K562 (cell line): ENCODE measurements at regions not wholly inside any gene's neighbourhood (a gene's known extent, or its start where the extent isn't known, plus 50 kb on each side); places are given as distances from the start of the nearest gene placed in this dataset.

Experiments used
- ATAC-seq: fragments of 200-7000 bp; cut with Tn5 transposase; 3 replicates; pipeline ENCODE4 v1.9.1; 2020; ENCODE audit warnings: moderate library complexity
- BruUV-seq: library from RNA; stranded (reverse); fragments of 400-500 nt; replicated peaks from 2 replicates; lab custom pipeline; 2021; lab: Mats Ljungman, UMichigan
- CTCF ChIA-PET: fragments of 300-600 bp; formaldehyde crosslinking; extraction: SDS; loops from one replicate; lab custom pipeline; 2021; ENCODE audit warnings: low intra/inter-chr PET ratio; lab: Yijun Ruan, JAX
- POLR2A ChIA-PET: fragments of 300-600, 350-650 bp; sonication (Branson Sonifier 250); formaldehyde crosslinking; extraction: SDS; loops from one replicate; lab custom pipeline; 2021; ENCODE audit warnings: antibody characterized with exemption, inconsistent platforms; lab: Yijun Ruan, JAX
- DNase-seq, 4 experiments: peaks; one replicate each; pipeline versions ENCODE4 v3.0.0 to v3.0.0-alpha.2; 2011 to 2018; ENCODE audit warnings: low spot score in 3 of 4, mixed read lengths in 3 of 4; ENCODE audit errors: extremely low read depth in 1 of 4
- FAIRE-seq: peaks from 2 replicates; lab custom pipeline; 2011; peaks lifted over from hg19 to GRCh38; lab: Jason Lieb, UNC
- H2AFZ ChIP-seq: 2 replicates; pipeline ENCODE4 v1.6.0; 2011; ENCODE audit warnings: low read depth, low read length, control low read depth, inconsistent platforms
- H3K27ac ChIP-seq: fragments of 200-600 bp; 3 replicates; pipeline ENCODE4 v1.8.0; 2011; ENCODE audit warnings: low read depth, mild to moderate bottlenecking, control low read depth, inconsistent platforms, low read length, moderate library complexity, mixed read lengths; ENCODE audit errors: extremely low read depth
- H3K27me3 ChIP-seq, 2 experiments: fragments of 300-600 bp in 1 of 2; 2 replicates in 1 of 2; 3 replicates in 1 of 2; pipeline versions ENCODE4 v1.6.0 to v1.8.0; 2011; ENCODE audit warnings: inconsistent platforms in 2 of 2, low read length in 2 of 2, mild to moderate bottlenecking in 1 of 2, mixed read lengths in 1 of 2, moderate library complexity in 1 of 2; ENCODE audit not compliant: control insufficient read depth in 2 of 2, insufficient read depth in 2 of 2
- H3K36me3 ChIP-seq: fragments of 300-600 bp; 3 replicates; pipeline ENCODE4 v1.8.0; 2011; ENCODE audit warnings: mild to moderate bottlenecking, low read length, inconsistent platforms; ENCODE audit not compliant: control insufficient read depth, insufficient read depth
- H3K4me1 ChIP-seq, 2 experiments: fragments of 200-600 bp in 1 of 2; replicated peaks in 1 of 2; 2 replicates in 1 of 2; 3 replicates in 1 of 2; pipeline versions ENCODE4 v1.5.1 to v1.8.0; 2011; ENCODE audit warnings: inconsistent platforms in 2 of 2, low read length in 2 of 2, mild to moderate bottlenecking in 1 of 2, mixed read lengths in 1 of 2, moderate library complexity in 1 of 2; ENCODE audit not compliant: control insufficient read depth in 2 of 2, insufficient read depth in 2 of 2
- H3K4me2 ChIP-seq: 2 replicates; pipeline ENCODE4 v1.6.1; 2011; ENCODE audit warnings: low read length, control low read depth, inconsistent platforms, mixed read lengths; ENCODE audit not compliant: insufficient read depth
- H3K4me3 ChIP-seq: fragments of 200-600 bp; sonication (generic), shearing (Covaris generic); 2 replicates; pipeline ENCODE4 v1.5.1; 2016; ENCODE audit warnings: control low read depth, inconsistent platforms
- H3K79me2 ChIP-seq: fragments of 200-600 bp; 3 replicates; pipeline ENCODE4 v1.8.0; 2011; ENCODE audit warnings: low read length, inconsistent platforms; ENCODE audit not compliant: control insufficient read depth, insufficient read depth
- H3K9ac ChIP-seq, 2 experiments: 2 replicates each; pipeline versions ENCODE4 v1.6.0 to v1.6.1; 2011; ENCODE audit warnings: low read depth in 2 of 2, low read length in 2 of 2, control low read depth in 1 of 2, inconsistent platforms in 1 of 2, mild to moderate bottlenecking in 1 of 2, mixed read lengths in 1 of 2; ENCODE audit not compliant: insufficient read depth in 1 of 2
- H3K9me1 ChIP-seq: one replicate; pipeline ENCODE4 v1.6.0; 2011; ENCODE audit warnings: inconsistent platforms, mild to moderate bottlenecking, low read length, moderate library complexity; ENCODE audit not compliant: control insufficient read depth, insufficient read depth
- H3K9me3 ChIP-seq: replicated peaks from 2 replicates; pipeline ENCODE4 v1.5.1; 2011; ENCODE audit warnings: low read depth, low read length, inconsistent platforms; ENCODE audit not compliant: control insufficient read depth, insufficient read depth
- H4K20me1 ChIP-seq: replicated peaks from 2 replicates; pipeline ENCODE4 v1.6.1; 2011; ENCODE audit warnings: low read length, inconsistent platforms, mixed read lengths; ENCODE audit not compliant: control insufficient read depth, insufficient read depth
- BACH1 ChIP-seq: fragments of 200-800 bp; sonication (Bioruptor generic); IDR thresholded peaks from 2 replicates; pipeline ENCODE4 v1.6.1; 2016; ENCODE audit warnings: missing genetic modification characterization, missing compliant biosample characterization
- GTF2A2 ChIP-seq: IDR thresholded peaks from 2 replicates; pipeline ENCODE4 v1.6.1; 2016; ENCODE audit warnings: mild to moderate bottlenecking, missing genetic modification characterization, missing compliant biosample characterization
- HNRNPL ChIP-seq: fragments of 200-400 bp; formaldehyde crosslinking; IDR thresholded peaks from 2 replicates; pipeline ENCODE4 v1.6.1; 2017; ENCODE audit warnings: low read depth, mild to moderate bottlenecking, low read length
- HOXB6 ChIP-seq: fragments of 250-450 bp; sonication (Bioruptor Pico); IDR thresholded peaks from 2 replicates; pipeline ENCODE4 v1.5.1; 2022; ENCODE audit warnings: mild to moderate bottlenecking, borderline replicate concordance
- SRSF9 ChIP-seq: fragments of 200-400 bp; formaldehyde crosslinking; IDR thresholded peaks from 2 replicates; pipeline ENCODE4 v1.6.1; 2017; ENCODE audit warnings: low read depth, low read length, borderline replicate concordance
- TOE1 ChIP-seq, 2 experiments: fragments of 450-650 bp in 1 of 2; sonication (generic) in 1 of 2; formaldehyde crosslinking in 1 of 2; IDR thresholded peaks; 2 replicates each; pipeline versions ENCODE4 v1.7.1 to v1.8.0; 2016 to 2022; ENCODE audit warnings: borderline replicate concordance in 2 of 2, mild to moderate bottlenecking in 2 of 2, antibody characterized with exemption in 1 of 2, inconsistent platforms in 1 of 2, low read depth in 1 of 2, missing genetic modification reagents in 1 of 2, moderate library complexity in 1 of 2
- ZNF311 ChIP-seq: fragments of 250-450 bp; sonication (Bioruptor Pico); IDR thresholded peaks from 2 replicates; pipeline ENCODE4 v1.4.0; 2020; ENCODE audit warnings: mild to moderate bottlenecking, moderate library complexity
- WGBS: fragments of 100-300 bp; shearing (Covaris generic); methylation state at CpG from one replicate; pipeline ENCODE4 v1.1.6; 2016; ENCODE audit warnings: low coverage, mixed read lengths; ENCODE audit not compliant: insufficient coverage; ENCODE audit errors: missing lambda C conversion rate; 5-methylcytosine and 5-hydroxymethylcytosine counted together
- in situ Hi-C: fragments of 300-500 bp; cut with MboI; formaldehyde crosslinking; loops from 4 replicates; pipeline ENCODE4 v1.15.0; 2018; ENCODE audit warnings: inconsistent platforms, mixed read lengths
- intact Hi-C: fragments of 100-400 bp; cut with micrococcal nuclease; formaldehyde crosslinking; loops from 2 replicates; pipeline ENCODE4 v1.14.2; 2022
- TF ChIP-seq, protein P1 (sequence below): IDR thresholded peaks from 3 replicates; pipeline ENCODE4 v1.6.1; 2011; ENCODE audit warnings: borderline replicate concordance, mild to moderate bottlenecking, moderate library complexity; ENCODE audit not compliant: insufficient read length; ENCODE audit errors: extremely low read depth

DNA sequence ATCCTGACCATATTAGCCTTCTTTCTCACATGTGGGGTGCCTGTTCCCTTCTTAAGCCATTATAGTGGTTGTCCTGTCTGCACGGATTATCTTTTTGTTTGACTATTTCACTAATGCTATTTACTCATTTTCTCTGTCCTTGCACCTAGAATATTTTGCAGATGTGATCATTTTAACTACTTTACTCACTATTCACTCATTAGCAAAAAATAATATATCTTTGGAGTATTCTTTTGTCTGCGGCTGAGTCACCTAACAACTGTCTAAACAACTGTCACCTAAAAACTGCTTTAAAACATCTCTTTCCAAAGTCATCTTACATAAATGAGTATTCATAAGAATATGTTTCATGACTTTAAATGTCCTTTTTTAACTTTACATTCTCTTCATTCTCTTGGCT, 87.4 kb downstream of the KCNJ2 start:
- no peaks in the 10 kb centered on the region for H3K4me1 ChIP-seq
- H3K27ac ChIP-seq = no peak overlapping the region
- no TSS peak for BruUV-seq
- intact Hi-C loops = no loop called here
- no peak for ATAC-seq
- H3K4me2 ChIP-seq = no peak overlapping the region
- FAIRE-seq = no peak
- H3K9ac ChIP-seq = no peak overlapping the region
- no peaks in the 10 kb centered on the region for H4K20me1 ChIP-seq
- H3K4me3 ChIP-seq = no peak overlapping the region
- H3K36me3 ChIP-seq = no peaks in the 10 kb centered on the region
- WGBS = 5% methylated on average over 2 of the region's 2 CpGs
- H3K9me1 ChIP-seq = no peaks in the 10 kb centered on the region
- POLR2A ChIA-PET = no interaction called here
- no peak overlapping the region for H2AFZ ChIP-seq
- CTCF ChIA-PET = interaction anchor here (0.6 kb wide), 1 partner anchor 822 kb away, joined by 3 read pairs; no protein-coding TSS in a partner anchor
- H3K27me3 ChIP-seq = no peaks in the 10 kb centered on the region
- in situ Hi-C loops = no loop called here
- no peaks in the 10 kb centered on the region for H3K79me2 ChIP-seq
- H3K9me3 ChIP-seq = no peaks in the 10 kb centered on the region
- TF ChIP-seq SRSF9 = no peak
- TF ChIP-seq HOXB6 (CRISPR knock-in tag) = no peak
- no peak for DNase-seq

DNA sequence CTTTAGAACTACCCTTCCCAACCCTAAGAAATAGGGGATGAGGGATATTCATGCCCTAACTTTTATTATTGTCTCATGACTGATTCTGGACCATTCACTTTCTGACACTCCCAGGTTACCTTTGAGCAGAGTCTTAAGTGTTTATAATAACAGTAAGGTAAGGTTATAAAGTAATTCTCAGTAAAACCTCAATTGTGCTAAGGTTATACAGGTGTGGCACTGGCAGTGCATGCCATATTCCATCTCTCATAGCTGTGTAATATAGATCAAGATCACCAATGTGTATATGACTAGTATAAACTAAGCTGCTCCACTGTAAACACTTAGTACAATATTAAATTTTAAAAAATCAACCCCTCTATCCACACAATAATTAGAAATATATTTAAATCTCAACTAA, 89.1 kb downstream of the KCNJ2 start:
- TF ChIP-seq HNRNPL = no peak
- no peak for TF ChIP-seq BACH1 (tag)
- TF ChIP-seq TOE1 (IDR thresholded peaks at IDR 0.05; ENCODE audit: borderline replicate concordance) = no peak
- TF ChIP-seq TOE1 (CRISPR knock-in tag; IDR thresholded peaks at IDR 0.05; ENCODE audit: borderline replicate concordance, low read depth) = no peak
- no peak for TF ChIP-seq ZNF311
- TF ChIP-seq GTF2A2 (tag) = no peak
- TF ChIP-seq, protein P1, sequence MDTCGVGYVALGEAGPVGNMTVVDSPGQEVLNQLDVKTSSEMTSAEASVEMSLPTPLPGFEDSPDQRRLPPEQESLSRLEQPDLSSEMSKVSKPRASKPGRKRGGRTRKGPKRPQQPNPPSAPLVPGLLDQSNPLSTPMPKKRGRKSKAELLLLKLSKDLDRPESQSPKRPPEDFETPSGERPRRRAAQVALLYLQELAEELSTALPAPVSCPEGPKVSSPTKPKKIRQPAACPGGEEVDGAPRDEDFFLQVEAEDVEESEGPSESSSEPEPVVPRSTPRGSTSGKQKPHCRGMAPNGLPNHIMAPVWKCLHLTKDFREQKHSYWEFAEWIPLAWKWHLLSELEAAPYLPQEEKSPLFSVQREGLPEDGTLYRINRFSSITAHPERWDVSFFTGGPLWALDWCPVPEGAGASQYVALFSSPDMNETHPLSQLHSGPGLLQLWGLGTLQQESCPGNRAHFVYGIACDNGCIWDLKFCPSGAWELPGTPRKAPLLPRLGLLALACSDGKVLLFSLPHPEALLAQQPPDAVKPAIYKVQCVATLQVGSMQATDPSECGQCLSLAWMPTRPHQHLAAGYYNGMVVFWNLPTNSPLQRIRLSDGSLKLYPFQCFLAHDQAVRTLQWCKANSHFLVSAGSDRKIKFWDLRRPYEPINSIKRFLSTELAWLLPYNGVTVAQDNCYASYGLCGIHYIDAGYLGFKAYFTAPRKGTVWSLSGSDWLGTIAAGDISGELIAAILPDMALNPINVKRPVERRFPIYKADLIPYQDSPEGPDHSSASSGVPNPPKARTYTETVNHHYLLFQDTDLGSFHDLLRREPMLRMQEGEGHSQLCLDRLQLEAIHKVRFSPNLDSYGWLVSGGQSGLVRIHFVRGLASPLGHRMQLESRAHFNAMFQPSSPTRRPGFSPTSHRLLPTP = no peak
- Histone ChIP-seq H2AFZ (no peak overlapping the region), H3K27ac (no peak overlapping the region), H3K9me3 (no peaks in the 10 kb centered on the region), H3K9me1 (no peaks in the 10 kb centered on the region), H3K4me1 (no peaks in the 10 kb centered on the region), H4K20me1 (no peaks in the 10 kb centered on the region), H3K36me3 (no peaks in the 10 kb centered on the region), H3K4me3 (no peak overlapping the region), H3K9ac (no peak overlapping the region), H3K79me2 (no peaks in the 10 kb centered on the region), H3K4me2 (no peak overlapping the region), H3K27me3 (no peaks in the 10 kb centered on the region)
- ATAC-seq (no peak), FAIRE-seq (no peak), DNase-seq (no peak)
- intact Hi-C loops (no loop called here), in situ Hi-C loops (no loop called here)
- no TSS peak for BruUV-seq
- ChIA-PET CTCF (no interaction called here), POLR2A (no interaction called here)
